ENCODE measurements at regions not wholly inside any gene's neighbourhood (a gene's known extent, or its start where the extent isn't known, plus 50 kb on each side); places are given as distances from the start of the nearest gene placed in this dataset.
"Not testable (repeated sequence)": the region's sequence is repeated elsewhere in the genome, so short reads cannot be mapped to it uniquely, and the experiment has no call there.

DNA sequence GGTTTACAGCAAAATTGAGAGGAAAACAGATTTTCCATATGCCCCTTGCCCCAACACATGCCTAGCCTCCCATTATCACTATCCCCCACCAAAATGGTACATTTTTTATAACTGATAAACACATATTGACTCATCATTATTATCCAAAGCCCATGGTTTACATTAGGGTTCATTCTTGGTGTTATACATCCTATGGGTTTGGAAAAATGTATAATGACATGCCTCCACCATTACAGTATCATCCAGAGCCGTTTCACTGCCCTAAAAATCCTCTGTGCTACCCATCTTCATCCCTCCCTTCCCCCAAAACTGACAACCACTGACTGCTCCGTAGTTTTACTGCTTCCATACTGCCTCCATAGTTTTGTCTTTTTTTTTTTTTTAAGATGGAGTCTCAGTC lies 111.1 kb downstream of the ACTL7B start:
- no peak for DNase-seq (ENCODE audit: low read depth)
- no peak overlapping the region for H3K4me3 ChIP-seq (ENCODE audit: low read length)
- TF ChIP-seq, protein P1, sequence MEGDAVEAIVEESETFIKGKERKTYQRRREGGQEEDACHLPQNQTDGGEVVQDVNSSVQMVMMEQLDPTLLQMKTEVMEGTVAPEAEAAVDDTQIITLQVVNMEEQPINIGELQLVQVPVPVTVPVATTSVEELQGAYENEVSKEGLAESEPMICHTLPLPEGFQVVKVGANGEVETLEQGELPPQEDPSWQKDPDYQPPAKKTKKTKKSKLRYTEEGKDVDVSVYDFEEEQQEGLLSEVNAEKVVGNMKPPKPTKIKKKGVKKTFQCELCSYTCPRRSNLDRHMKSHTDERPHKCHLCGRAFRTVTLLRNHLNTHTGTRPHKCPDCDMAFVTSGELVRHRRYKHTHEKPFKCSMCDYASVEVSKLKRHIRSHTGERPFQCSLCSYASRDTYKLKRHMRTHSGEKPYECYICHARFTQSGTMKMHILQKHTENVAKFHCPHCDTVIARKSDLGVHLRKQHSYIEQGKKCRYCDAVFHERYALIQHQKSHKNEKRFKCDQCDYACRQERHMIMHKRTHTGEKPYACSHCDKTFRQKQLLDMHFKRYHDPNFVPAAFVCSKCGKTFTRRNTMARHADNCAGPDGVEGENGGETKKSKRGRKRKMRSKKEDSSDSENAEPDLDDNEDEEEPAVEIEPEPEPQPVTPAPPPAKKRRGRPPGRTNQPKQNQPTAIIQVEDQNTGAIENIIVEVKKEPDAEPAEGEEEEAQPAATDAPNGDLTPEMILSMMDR (conservative IDR thresholded peaks at IDR 0.05; ENCODE audit: low read length): no peak

DNA sequence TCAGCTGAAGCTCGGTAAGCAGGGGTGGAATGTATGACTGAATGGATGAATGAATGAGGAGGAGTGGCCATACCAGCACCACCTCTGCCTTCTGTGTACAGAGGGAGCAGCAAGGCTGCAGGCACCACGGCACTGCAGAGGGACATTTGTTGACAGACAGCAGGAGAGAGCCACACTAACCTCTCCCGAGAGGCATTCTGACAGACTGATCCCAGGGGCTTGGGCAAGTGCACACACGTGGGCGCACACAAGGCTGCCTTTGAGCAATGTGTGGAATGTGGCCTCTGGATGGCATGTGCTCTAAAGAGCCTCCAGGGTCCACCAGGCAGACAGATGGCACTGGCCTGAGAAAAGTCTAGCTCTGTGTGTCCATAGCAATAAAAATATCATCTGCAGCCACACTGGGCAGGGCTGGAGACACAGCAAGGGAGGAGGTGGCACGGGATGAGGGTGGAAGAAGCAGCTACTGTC lies 111.8 kb downstream of the ACTL7B start:
- TF ChIP-seq, protein P1 (conservative IDR thresholded peaks at IDR 0.05; ENCODE audit: low read length): no peak
- DNase-seq (ENCODE audit: low read depth): peak; percentile 56
- no peak overlapping the region for H3K4me3 ChIP-seq (ENCODE audit: low read length)

- no peak for DNase-seq (ENCODE audit: low read depth)
- TF ChIP-seq, protein P1 (conservative IDR thresholded peaks at IDR 0.05; ENCODE audit: low read length): no peak
- H3K4me3 ChIP-seq (ENCODE audit: low read length): no peak overlapping the region
These were observed 112.4 kb downstream of the ACTL7B start for GRCh38 chr9:108743416-108743815.

DNA sequence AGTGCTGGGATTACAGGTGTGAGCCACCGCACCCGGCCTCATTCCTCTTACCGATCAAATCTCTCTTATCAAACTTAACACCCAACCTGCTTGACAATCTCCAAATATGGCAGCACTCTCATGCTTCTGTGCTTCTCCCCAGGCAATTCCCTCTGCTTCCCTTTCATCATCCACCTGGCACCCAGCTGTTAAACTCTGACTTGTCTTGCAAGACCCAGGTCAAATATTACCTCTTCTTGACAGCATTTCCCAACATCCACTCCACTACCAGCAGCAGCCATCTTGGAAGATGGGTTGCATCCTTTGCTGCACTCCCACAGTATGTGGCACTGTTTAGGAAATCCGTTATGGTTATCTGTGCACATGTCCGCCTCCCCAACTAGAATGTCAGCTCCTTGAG lies 113.6 kb downstream of the ACTL7B start:
- no peak overlapping the region for H3K4me3 ChIP-seq (ENCODE audit: low read length)
- TF ChIP-seq, protein P1 (conservative IDR thresholded peaks at IDR 0.05; ENCODE audit: low read length): no peak

GRCh38 chr9:108731292-108731691 lies 124.5 kb downstream of the ACTL7B start:
- DNase-seq (ENCODE audit: low read depth): not testable (repeated sequence)

More for the DNA sequence above, 113.6 kb downstream of the ACTL7B start:
- no peak for DNase-seq (ENCODE audit: low read depth)

DNA sequence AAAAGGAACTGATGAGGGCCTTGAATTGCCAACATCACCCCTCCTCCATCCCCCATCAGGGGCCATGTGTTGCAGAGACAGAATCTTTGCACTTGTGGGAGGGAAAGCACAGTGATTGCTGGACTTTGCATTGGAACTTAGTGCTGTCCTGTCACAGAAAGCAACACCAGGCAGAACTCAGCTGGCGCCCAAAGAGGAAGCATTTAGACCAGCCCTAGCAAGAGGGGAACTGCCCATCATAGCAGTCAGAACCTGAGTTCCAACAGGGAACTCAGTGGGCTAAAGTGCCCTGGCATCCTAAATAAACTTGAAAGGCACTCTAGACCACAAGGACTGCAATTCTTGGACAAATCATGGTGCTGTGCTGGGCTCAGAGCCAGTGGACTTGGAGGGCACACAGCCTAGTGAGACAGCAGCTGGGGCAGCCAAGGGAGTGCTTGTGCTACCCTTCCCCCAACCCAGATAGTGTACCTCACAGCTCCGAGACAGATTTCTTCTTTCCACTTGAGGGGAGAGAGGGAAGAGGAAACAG lies 128.1 kb downstream of the ACTL7B start:
- no peak overlapping the region for H3K4me3 ChIP-seq (ENCODE audit: low read length)
- DNase-seq (ENCODE audit: low read depth): peak; percentile 27
- TF ChIP-seq, protein P1 (conservative IDR thresholded peaks at IDR 0.05; ENCODE audit: low read length): no peak

More at GRCh38 chr9:108731292-108731691, 124.5 kb downstream of the ACTL7B start:
- H3K4me3 ChIP-seq (ENCODE audit: low read length): not testable (repeated sequence)

- DNase-seq (ENCODE audit: low read depth): peak; percentile 52
- TF ChIP-seq, protein P1 (conservative IDR thresholded peaks at IDR 0.05; ENCODE audit: low read length): no peak
- H3K4me3 ChIP-seq (ENCODE audit: low read length): no peak overlapping the region
These were observed 131.1 kb downstream of the ACTL7B start for GRCh38 chr9:108724652-108725051.

Data from AG10803 (cell line).